GM21526 (cell line): ENCODE measurements at regions not wholly inside any gene's neighbourhood (a gene's known extent, or its start where the extent isn't known, plus 50 kb on each side); places are given as distances from the start of the nearest gene placed in this dataset.

Source experiments
- ATAC-seq: cut with Tn5 transposase; IDR thresholded peaks from one replicate; pipeline ENCODE4 v1.9.1; 2021; ENCODE audit warnings: moderate library complexity; ENCODE audit not compliant: unreplicated experiment, low FRiP score

- ATAC-seq, result no peak
Measured at GRCh38 chr13:90388887-90389452, 958.5 kb upstream of the MIR17HG start.

- no peak for ATAC-seq
Measured at GRCh38 chr13:90389537-90389936, 958.0 kb upstream of the MIR17HG start.

GRCh38 chr13:90393408-90393807, 954.1 kb upstream of the MIR17HG start:
- no peak for ATAC-seq

- ATAC-seq, result no peak
Measured at GRCh38 chr13:90395348-90395747, 952.1 kb upstream of the MIR17HG start.

GRCh38 chr13:90395846-90396245, 951.6 kb upstream of the MIR17HG start:
- ATAC-seq, result no peak

- no peak for ATAC-seq
Measured at GRCh38 chr13:90396266-90396665, 951.2 kb upstream of the MIR17HG start.

GRCh38 chr13:90397503-90397902, 950.0 kb upstream of the MIR17HG start:
- no peak for ATAC-seq

- no peak for ATAC-seq
Measured at GRCh38 chr13:90400372-90400771, 947.1 kb upstream of the MIR17HG start.

- no peak for ATAC-seq
Measured at GRCh38 chr13:90401150-90401549, 946.3 kb upstream of the MIR17HG start.

GRCh38 chr13:90402102-90402501, 945.4 kb upstream of the MIR17HG start:
- ATAC-seq, result no peak

- no peak for ATAC-seq
Measured at GRCh38 chr13:90402613-90403012, 944.9 kb upstream of the MIR17HG start.

GRCh38 chr13:90403330-90404082, 944.0 kb upstream of the MIR17HG start:
- no peak for ATAC-seq

GRCh38 chr13:90405301-90405700, 942.2 kb upstream of the MIR17HG start:
- no peak for ATAC-seq

GRCh38 chr13:90412980-90413379, 934.5 kb upstream of the MIR17HG start:
- ATAC-seq, result no peak

- ATAC-seq, result no peak
Measured at GRCh38 chr13:90413548-90413947, 933.9 kb upstream of the MIR17HG start.

GRCh38 chr13:90414691-90415596, 932.5 kb upstream of the MIR17HG start:
- ATAC-seq, result no peak

GRCh38 chr13:90415902-90416301, 931.6 kb upstream of the MIR17HG start:
- no peak for ATAC-seq

GRCh38 chr13:90416519-90416918, 931.0 kb upstream of the MIR17HG start:
- ATAC-seq, result no peak

GRCh38 chr13:90416938-90417337, 930.5 kb upstream of the MIR17HG start:
- no peak for ATAC-seq

GRCh38 chr13:90420683-90421082, 926.8 kb upstream of the MIR17HG start:
- no peak for ATAC-seq
